A204.1 (cell line): ENCODE measurements at regions not wholly inside any gene's neighbourhood (a gene's known extent, or its start where the extent isn't known, plus 50 kb on each side); places are given as distances from the start of the nearest gene placed in this dataset.
"Not testable (repeated sequence)": the region's sequence is repeated elsewhere in the genome, so short reads cannot be mapped to it uniquely, and the experiment has no call there.

ENCODE experiments used
- FAIRE-seq: peaks from 2 replicates; lab custom pipeline; 2012; peaks lifted over from hg19 to GRCh38; lab: Jason Lieb, UNC

DNA sequence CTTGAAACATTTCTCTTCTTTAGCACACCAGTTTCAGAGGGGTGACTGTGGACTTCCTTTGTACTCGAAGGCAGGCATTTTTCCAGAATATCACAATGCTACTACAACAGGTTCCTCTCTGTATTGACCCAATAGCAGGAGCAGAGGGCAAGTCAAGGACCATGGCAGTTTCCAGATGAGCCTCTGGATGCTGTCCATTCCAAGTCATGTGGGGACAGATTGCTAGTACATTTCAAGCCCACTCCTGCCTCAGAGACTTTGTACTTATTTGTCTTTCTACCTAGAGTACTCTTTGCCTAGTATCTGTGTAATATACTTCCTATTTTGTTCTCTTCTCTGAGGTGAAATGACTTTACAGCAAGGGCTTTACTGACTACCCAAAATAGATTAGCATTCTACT, 373.9 kb downstream of the PIK3C3 start:
- FAIRE-seq, result no peak

DNA sequence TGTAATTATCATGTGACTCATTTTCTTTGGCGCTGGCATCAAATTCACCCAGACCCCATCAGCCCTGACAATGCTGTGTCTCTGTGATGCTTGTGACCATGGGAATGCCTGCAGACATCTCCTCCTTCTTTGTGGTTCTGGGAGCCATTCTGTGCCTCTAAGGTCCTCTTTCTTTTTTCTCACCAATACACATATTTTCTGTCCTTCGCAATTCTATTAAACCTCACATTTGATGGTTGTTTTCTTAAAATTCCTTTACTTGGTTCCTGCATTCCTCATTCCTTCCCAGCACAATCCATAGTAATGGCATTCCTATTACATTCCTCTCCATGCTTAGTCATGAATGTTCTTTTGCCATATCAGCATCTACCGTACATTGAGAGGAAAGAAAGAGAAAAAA, 375.3 kb downstream of the PIK3C3 start:
- FAIRE-seq, result no peak

DNA sequence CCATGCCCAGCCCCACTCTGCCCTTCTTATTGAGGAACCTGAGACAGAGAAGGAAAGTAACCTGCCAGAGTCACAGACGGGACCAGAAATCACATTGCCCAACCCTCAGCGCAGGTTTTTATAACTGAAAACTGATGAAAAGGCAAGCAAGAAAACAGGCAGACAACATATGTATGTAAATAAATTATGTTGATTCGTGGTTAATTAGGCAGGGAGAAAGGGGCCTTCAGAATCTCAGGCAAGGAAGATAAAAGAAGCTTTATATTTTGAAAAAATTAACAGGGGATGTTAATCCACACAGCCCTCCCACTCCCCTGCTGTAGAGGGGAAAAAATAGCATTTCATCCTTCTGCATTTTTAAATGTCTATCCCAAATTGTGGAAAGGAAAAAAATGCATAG, 378.5 kb downstream of the PIK3C3 start:
- no peak for FAIRE-seq

DNA sequence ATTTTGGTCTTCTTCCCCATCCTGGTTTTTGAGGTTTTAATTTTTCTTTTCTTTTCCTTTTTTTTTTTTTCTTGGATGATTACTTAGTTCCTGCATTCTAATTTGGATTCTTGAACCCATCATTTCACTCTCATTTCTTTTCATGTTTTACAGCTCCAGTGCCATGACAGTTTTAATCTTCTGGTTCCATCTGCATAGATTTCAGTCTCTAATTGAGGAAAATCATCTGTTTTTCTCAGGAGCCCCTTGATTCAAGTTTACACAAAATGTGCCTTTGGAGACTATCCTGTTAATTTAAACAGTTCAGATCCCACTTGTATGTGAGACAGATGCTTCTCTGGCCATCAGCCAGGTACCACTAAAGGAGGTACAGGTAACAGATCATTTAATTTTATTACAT, 379.9 kb downstream of the PIK3C3 start:
- FAIRE-seq, result no peak

DNA sequence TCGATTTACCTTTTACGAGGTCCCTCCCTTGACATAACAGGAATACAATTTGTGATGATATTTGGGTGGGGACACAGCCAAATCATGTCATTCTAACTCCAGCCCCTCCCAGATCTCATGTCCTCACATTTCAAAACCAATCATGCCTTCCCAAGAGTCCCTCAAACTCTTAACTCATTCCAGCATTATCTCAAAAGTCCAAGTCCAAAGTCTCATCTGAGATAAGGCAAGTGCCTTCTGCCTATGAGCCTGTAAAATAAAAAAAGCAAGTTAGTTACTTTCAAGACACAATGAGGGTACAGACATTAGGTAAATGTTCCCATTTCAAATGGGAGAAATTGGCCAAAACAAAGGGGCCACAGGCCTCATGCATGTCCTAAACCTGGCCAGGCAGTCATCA, 381.1 kb downstream of the PIK3C3 start:
- FAIRE-seq, result no peak

DNA sequence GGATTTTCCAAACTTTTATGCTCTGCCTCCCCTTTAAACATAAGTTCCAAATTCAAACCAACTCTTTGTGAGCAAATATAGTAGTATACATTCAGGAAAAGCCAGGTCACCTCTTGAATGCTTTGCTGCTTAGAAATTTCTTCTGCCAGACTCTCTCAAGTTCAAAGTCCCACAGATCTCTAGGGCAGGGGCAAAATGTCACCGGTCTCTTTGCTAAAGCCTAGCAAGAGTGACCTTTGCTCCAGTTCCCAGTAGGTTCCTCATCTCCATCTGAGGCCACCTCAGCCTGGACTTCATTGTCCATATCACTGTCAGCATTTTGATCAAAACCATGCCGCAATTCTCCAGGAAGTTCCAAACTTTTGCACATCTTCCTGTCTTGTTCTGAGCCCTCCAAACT, 382.3 kb downstream of the PIK3C3 start:
- FAIRE-seq, result not testable (repeated sequence)

DNA sequence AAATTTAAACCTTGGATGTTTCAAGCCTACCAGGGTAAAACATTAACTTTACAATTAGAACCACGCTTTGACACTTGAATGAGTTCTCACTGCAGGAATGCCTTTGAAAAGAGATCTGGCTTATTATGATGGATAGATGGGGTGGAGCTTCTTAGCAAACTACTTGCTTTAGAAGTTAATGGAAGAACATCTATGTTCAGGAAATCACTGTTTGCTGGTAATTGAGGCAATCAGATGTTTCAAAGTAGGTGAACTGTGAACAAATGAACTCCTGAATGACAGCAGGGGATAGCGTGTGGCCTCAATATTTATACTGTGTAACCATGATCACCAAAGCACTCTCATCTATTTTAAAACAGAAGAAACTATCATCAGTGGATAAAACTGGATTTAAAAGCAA, 383.6 kb downstream of the PIK3C3 start:
- FAIRE-seq, result no peak

DNA sequence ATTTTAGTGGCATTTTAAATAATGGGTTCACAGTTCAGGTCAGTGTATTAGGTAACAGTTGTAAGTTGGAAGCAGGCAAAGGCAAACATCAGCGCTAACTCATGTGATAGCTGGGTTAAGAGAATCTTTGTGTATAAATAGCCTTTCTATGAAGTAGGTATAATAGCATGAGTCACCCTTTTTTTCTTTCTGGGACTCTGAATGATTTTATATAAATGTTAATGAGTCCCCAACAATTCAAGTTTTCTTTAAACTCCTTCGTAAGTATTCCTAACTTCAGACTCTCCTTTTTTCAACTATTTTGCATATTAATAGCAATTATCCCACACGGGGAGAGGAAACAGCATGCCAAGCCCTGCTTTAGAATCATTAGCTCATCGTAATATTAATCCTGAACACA, 384.3 kb downstream of the PIK3C3 start:
- no peak for FAIRE-seq

DNA sequence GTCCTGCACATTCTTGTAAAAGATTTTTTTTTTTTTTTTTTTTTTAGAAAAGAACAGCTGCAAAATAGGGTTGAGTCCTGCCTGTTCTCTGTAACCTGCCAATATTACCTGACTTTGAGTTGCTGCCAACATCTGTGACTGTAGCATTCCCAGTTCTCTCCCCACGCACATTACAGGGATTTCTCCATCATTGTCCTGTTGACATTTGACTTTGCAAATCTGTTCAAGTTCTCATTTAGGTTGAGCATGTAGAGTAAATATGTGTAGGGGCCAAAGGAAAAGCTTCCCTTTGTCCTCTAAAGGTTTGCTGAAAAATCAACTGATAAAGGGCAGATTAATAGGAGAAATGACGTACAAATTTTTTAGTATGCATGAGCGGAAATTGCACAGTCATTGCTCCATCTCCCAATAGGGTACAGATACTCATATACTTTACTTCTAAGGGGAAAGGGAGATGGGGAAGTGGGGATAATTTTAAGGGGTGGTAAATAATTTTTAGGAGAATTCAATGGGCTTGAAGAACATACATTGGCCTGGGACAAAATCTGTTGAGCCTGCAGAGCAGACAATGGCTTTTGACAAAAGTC, 385.5 kb downstream of the PIK3C3 start:
- no peak for FAIRE-seq

DNA sequence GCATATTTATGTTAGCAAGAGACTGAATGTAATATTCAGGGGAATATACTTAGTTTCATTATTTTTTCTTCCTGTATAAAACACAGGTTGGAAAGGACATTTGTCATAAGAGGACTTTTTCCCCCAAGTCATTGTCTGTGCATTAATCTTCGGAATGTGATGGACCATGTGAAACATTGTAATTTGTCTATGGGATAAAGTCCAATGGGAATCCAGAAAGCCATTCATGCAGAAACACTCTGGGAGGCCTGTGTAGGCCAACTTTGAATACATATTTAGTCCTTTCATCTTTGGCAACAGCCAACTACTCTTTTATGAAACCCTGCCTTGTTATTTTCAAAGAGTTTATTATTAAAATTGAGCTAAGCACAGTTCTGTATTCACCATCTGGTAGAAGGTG, 386.4 kb downstream of the PIK3C3 start:
- no peak for FAIRE-seq

DNA sequence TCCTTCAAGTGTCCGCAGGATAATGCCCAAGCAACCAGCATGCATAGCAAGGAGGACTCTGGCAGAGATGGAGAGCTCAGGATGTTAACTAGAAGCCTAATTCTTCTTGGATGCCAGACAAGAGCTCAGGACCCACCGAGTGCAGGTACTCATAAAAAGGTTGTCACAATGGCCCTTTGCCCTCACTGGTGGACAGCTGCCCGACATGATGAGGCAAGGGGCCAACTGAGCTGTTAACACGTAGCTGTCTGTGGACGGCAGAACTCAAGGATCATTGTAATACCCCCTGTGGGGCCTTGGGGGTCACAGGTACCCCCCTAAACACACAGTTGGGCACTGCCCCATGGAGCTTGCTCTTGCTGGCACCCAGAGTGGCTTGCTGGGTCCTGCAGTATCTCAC, 393.7 kb downstream of the PIK3C3 start:
- FAIRE-seq, result no peak

DNA sequence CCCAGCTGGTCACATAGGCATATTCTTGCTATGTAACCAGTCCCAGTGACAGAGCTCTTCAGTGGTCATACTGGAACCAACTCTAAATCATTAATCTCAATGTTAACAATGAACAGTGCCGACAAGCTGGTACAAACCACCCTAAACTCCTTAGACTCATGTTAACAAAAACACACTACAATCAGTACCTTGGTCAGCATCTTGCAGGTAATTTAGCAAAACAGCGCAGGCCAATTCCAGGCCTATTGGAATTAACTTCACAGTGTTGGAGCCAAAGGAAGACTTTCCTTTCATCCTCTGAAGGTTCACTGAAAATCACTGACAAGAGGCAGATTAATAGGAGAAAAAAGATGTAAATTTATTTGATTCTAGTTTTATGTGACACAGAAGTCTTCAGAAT, 396.4 kb downstream of the PIK3C3 start:
- no peak for FAIRE-seq

DNA sequence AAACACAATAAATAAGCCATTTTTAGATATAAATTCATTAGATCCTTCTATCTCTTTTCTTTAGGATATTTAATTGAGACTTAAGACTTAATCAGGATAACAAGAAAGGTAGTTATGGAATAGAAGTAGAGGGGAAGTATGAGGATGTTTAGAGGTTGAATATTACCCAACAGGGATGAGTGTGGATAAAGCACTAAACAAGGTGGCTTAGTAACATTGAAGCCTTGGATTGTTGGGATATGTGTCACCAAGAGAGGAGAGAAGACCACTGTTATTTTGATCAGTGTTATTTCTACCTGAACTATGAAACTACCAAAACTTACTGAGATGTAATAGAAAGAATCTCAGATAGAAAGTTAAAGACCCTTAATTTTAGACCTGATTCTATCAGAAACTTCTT, 405.7 kb downstream of the PIK3C3 start:
- FAIRE-seq, result no peak

DNA sequence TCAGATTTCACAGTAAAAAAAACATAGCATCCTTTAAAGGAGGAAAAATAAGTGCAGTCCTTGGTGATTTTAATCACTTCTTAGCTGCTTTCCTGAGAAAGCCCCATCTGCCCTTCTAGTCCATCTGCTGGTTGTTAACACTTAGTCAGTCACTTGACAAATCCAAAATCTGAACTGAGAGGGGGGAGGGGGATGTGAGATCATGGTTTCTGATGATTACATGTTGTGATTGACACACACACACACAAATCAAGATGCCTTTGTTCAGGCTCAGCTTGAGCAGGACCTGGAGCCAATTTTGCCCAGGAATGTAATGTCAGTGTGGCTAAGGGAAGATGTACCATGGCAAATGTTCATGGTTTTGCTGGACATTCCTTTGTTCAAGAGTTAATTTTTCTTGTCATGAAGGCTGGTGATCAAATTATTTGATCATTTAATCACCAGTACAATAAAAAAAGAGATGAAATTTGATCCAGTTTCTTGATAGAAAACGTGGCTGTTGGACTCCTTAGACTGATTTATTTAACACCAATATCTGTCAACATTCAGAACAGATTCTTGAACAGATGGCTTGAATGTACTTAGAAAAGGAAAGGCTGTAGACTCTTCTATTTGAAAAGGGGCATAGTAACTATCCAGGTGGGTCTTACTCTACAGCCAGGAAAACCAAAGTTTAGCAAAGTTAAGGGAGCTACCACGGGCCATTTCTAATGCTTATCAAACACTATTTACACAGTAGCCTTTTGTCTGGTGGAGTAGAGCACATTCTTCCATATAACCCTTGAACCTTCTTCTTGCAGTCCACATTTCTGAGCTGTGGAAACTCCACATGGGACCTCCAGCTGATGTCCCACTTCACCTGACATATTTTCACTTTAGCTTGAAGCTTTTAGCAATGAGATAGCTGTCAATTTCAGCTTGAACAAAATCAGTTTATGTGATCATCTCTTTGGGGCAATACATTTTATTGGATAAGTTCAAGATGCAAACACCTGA, 408.7 kb downstream of the PIK3C3 start:
- no peak for FAIRE-seq

DNA sequence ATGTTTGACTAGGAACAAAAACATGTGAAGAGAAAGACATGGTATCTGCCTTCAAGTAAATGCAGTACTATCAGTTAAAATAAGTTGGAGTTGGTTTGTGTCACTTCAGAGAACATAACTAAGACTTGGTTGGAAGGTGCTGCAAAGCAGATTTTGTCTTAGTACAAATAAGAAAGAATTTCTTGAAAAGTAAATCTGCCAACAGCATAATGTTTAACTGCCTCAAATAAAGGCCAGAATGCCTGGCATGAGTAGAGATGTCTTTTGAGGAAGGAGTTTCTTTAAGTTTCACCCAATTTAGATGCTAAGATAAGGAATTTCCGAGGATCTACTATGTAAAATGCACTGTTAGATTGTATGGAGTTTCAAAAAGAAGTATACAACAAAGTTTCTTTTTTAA, 409.7 kb downstream of the PIK3C3 start:
- FAIRE-seq, result no peak

DNA sequence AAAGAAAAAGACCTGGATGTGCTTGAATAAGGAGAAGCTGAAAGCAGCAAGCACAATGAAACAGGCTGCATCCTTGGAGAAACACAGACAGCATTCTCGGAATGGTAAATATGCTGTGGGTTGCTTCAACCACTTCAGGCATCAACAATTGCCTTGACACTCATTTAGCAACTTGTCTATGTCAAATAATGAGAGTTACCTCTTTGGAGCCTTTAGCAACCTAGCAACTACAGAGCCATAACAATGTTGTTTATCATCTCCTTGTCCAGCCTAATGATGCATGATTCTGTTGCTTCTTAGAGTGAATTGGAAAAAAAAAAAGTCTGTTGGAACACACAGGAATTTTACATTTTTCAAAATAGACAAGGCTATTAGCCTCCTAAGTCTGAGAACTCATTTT, 410.6 kb downstream of the PIK3C3 start:
- FAIRE-seq, result no peak

DNA sequence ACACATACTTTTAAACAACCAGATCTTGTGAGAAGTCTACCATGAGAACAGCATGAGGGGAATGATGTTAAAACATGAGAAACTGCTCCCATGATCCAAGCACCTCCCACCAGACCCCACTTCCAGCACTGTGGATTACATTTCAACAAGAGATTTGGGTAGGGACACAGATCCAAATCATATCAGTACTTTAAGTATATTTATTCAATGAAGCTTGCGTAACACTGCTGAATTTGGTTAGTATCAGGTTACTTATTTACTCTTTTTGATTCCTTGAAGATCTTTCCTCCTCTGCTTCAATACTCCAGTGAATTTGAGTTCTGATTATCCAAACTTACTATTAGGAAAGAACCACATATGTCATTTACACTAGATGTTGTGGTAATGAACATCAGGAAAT, 418.6 kb downstream of the PIK3C3 start:
- no peak for FAIRE-seq

DNA sequence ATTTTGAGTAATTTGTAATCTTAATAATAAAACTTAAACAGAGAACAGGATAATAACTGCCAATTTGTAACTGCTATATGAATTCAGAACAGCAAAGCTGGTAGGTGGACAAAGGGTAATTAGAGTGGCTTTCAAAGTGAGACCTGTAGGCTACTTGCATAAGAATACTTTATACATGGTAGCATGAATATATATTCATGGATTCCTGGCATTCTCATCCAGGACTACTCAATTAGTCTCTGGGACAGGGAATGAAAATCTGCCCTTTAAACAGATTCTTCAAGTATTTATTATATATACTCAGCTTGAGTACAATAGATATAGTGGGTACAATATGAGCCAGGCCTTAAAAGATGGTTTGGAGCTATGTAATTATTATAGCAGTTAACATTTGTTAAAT, 419.9 kb downstream of the PIK3C3 start:
- no peak for FAIRE-seq

DNA sequence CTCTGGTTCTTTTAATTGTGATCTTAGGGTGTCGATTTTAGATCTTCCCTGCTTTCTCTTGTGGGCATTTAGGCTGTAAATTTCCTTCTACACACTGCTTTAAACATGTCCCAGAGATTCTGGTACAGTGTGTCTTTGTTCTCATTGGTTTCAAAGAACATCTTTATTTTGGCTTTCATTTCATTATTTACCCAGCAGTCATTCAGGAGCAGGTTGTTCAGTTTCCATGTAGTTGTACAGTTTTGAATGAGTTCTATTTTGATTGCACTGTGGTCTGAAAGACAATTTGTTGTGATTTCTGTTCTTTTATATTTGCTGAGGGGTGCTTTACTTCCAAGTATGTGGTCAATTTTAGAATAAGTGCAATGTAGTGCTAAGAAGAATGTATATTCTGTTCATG, 423.8 kb downstream of the PIK3C3 start:
- not testable (repeated sequence) for FAIRE-seq

DNA sequence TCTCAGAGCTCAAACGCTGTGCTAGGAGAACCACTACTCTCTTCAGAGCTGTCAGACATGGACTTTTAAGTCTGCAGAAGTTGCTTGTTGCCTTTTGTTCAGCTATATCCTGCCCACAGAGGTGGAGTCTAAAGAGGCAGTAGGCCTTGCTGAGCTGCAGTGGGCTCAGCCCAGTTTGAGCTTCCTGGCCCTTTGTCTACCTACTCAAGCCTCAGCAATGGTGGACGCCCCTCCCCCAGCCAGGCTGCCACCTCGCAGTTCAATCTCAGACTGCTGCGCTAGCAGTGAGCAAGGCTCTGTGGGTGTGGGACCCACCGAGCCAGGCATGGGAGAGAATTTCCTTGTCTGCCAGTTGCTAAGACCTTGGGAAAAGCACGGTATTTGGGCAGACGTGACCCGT, 426.2 kb downstream of the PIK3C3 start:
- not testable (repeated sequence) for FAIRE-seq

DNA sequence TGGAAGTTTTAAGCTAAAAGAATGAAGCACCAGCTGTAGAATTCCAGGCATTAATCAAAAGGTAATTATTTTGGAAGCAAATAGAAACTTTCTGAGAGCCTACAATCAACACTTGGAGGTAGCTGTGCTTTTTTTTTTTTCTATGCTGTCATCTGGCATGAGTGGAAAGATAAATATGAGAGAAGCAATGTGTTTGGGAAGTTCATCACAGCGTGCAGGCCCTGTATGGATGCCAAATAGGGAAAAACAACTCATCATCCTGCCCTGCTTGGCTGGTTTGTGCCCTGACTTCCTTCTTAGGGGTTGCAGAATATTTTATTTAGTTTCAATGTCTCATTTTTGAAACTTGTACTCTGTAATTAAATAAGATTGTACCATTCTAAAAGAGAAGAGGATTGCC, 437.4 kb downstream of the PIK3C3 start:
- FAIRE-seq, result no peak

DNA sequence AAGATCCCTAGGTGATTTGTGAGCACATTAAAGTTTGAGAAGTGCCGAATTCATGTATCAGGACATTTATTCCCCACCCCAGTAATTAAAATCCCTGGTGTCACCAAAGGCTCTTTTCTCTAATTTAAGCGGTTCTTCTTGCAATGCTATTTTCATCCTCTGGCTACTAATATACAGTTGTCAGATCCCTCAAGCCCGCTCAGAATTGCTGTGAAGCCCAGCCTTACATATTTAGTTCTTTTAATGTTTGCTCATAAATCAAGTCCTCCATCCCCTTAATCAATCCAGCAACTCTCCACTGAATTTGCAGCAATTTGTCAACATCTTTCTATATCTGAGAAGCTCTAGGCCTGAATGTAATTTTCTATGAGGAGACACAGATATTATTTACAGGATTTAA, 437.9 kb downstream of the PIK3C3 start:
- FAIRE-seq, result no peak

DNA sequence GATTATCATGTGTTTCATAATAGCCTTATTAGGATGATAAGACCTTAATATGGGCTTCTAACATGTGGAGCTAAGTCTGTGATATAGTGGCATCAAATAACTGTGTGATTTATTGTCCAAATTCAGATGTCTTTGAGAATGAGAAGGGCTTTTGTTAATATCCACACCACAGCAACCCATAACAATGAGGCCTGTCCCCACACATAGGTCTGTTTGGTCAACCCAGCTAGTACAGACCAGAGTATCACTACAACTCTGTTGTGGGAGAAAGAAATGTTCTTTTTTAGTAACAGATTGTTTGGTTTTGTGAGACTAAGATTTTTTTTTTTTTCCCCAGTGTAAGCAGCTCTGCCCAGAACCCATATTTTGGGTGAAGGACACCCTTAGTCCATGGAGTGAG, 439.2 kb downstream of the PIK3C3 start:
- no peak for FAIRE-seq

DNA sequence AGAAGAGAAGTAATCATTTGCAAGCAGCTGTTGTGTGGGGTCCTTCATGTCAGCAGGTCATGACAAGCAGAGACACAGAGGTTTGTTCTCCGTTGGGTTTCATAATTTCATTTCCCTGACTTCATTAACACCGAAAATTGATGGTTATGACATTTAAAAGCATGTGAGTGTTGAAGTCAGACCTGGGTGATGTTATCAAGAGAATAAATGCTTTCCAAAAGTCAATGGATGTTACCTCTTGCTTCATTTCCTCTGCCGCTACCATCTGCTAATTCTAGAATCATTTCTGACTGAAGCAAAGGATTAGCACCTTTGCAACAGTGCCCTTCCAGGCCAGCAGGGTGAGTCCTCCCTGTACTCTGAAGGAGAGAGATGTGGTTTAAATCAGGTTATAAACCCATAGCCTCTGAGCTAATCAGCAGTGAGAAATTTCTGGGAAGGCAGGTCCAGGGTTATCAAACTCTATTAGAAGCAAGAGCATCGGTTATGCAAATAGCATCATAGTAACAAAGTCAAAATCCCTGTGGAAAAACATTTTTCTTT, 446.2 kb downstream of the PIK3C3 start:
- no peak for FAIRE-seq
